ENCODE measurements at regions not wholly inside any gene's neighbourhood (a gene's known extent, or its start where the extent isn't known, plus 50 kb on each side); places are given as distances from the start of the nearest gene placed in this dataset.

DNA sequence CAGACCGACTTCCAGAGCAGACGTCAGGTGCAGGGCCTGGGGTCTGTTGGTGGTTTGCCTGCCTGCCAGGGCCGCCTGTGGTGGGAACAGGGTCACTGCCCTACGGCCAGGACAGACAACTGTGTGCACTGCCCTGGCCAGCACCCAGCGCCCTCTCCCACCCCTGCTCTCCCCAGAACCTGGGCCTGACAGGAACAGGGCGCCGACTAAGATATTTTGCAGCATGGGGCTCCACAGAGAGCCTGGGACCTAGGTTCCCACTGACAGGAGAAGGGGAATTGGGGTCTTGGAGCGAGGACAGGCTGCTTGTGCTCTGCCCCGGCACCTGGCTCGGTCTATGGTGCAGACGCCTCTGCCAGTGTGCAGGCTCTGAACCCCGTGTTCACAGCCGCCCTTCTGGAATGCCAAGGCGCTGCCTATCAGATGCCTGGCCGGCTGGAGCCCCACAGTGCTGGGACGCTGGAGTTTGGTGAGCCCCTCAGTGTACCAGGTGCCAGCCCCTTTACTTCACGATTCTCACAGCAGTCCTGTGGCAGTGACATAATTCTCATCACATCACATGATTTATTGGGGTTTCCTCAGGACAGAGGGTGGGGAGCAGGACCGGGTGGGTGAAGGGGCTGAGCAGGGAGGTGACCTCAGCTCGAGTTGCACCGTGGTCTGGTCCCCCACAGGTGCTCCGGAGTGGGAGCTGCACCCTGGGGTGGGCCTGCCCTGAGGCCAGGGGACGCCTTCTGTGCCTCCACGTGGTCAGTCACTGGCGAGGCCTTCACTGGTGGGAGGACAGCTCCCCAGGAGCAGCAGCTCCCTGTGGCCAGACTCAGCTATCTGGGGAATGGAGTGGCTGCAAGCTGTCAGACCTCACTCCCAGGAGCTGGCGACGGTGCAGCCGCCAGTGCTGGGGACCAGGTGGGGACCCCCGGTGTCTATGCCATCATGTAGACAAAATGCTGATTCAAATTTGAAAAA lies 113.8 kb upstream of the LRPAP1 start:
- TF ChIP-seq, protein P1, sequence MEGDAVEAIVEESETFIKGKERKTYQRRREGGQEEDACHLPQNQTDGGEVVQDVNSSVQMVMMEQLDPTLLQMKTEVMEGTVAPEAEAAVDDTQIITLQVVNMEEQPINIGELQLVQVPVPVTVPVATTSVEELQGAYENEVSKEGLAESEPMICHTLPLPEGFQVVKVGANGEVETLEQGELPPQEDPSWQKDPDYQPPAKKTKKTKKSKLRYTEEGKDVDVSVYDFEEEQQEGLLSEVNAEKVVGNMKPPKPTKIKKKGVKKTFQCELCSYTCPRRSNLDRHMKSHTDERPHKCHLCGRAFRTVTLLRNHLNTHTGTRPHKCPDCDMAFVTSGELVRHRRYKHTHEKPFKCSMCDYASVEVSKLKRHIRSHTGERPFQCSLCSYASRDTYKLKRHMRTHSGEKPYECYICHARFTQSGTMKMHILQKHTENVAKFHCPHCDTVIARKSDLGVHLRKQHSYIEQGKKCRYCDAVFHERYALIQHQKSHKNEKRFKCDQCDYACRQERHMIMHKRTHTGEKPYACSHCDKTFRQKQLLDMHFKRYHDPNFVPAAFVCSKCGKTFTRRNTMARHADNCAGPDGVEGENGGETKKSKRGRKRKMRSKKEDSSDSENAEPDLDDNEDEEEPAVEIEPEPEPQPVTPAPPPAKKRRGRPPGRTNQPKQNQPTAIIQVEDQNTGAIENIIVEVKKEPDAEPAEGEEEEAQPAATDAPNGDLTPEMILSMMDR (IDR thresholded peaks at IDR 0.05 in 4 of 5, conservative IDR thresholded peaks at IDR 0.05 in 1 of 5) = no peak
- no peak for TF ChIP-seq POLR2A (IDR thresholded peaks at IDR 0.05)

All from gastrocnemius medialis (tissue), 4 donors.